ENCODE measurements at regions not wholly inside any gene's neighbourhood (a gene's known extent, or its start where the extent isn't known, plus 50 kb on each side); places are given as distances from the start of the nearest gene placed in this dataset.
"Not testable (repeated sequence)": the region's sequence is repeated elsewhere in the genome, so short reads cannot be mapped to it uniquely, and the experiment has no call there.

- POLR2A ChIA-PET, result no interaction called here
- no peak overlapping the region for H3K4me3 ChIP-seq (ENCODE audit: low read depth, low read length)
- CTCF ChIA-PET, result interaction anchor here (0.7 to 1.1 kb wide), 3 partner anchors 32 to 524 kb away, joined by 4 to 5 read pairs (median 4); no protein-coding TSS in a partner anchor
- peak; percentile 9 for DNase-seq (ENCODE audit: low read depth)
- TF ChIP-seq CTCF (IDR thresholded peaks at IDR 0.05; ENCODE audit: insufficient read depth, low read depth, low read length), result no peak
- H3K27me3 ChIP-seq (ENCODE audit: control insufficient read depth, insufficient read depth, low read length), result no peaks in the 10 kb centered on the region
- H3K36me3 ChIP-seq (ENCODE audit: control insufficient read depth, insufficient read depth, low read length), result no peaks in the 10 kb centered on the region
Measured at GRCh38 chr5:57937025-57937424, 454.4 kb upstream of the ACTBL2 start.

- Histone ChIP-seq H3K36me3 (ENCODE audit: control insufficient read depth, insufficient read depth, low read length) (no peaks in the 10 kb centered on the region), H3K27me3 (ENCODE audit: control insufficient read depth, insufficient read depth, low read length) (no peaks in the 10 kb centered on the region), H3K4me3 (ENCODE audit: low read depth, low read length) (no peak overlapping the region)
- POLR2A ChIA-PET, result no interaction called here
- no peak for DNase-seq (ENCODE audit: low read depth)
- TF ChIP-seq CTCF (IDR thresholded peaks at IDR 0.05; ENCODE audit: insufficient read depth, low read depth, low read length), result no peak
- CTCF ChIA-PET, result no interaction called here
Measured at GRCh38 chr5:57932761-57933160, 450.1 kb upstream of the ACTBL2 start.

- no peaks in the 10 kb centered on the region for H3K27me3 ChIP-seq (ENCODE audit: control insufficient read depth, insufficient read depth, low read length)
- CTCF ChIA-PET, result interaction anchor here (1.2 to 2.3 kb wide), 2 partner anchors 433 to 529 kb away, joined by 3 to 8 read pairs; no protein-coding TSS in a partner anchor
- DNase-seq (ENCODE audit: low read depth), result no peak
- TF ChIP-seq CTCF (IDR thresholded peaks at IDR 0.05; ENCODE audit: insufficient read depth, low read depth, low read length), result no peak
- no peak overlapping the region for H3K4me3 ChIP-seq (ENCODE audit: low read depth, low read length)
- no peaks in the 10 kb centered on the region for H3K36me3 ChIP-seq (ENCODE audit: control insufficient read depth, insufficient read depth, low read length)
- POLR2A ChIA-PET, result no interaction called here
Measured at GRCh38 chr5:57931807-57932206, 449.2 kb upstream of the ACTBL2 start.

GRCh38 chr5:57931352-57931751 lies 448.7 kb upstream of the ACTBL2 start:
- CTCF ChIA-PET, result interaction anchor here (1.2 to 2.3 kb wide), 2 partner anchors 432 to 530 kb away, joined by 3 to 8 read pairs; no protein-coding TSS in a partner anchor

GRCh38 chr5:57929271-57929670 lies 446.7 kb upstream of the ACTBL2 start:
- CTCF ChIA-PET, result interaction anchor here (1.0 kb wide), 1 partner anchor 519 kb away, joined by 3 read pairs; no protein-coding TSS in a partner anchor
- no peak for TF ChIP-seq CTCF (IDR thresholded peaks at IDR 0.05; ENCODE audit: insufficient read depth, low read depth, low read length)
- POLR2A ChIA-PET, result no interaction called here
- Histone ChIP-seq H3K27me3 (ENCODE audit: control insufficient read depth, insufficient read depth, low read length) (no peaks in the 10 kb centered on the region), H3K4me3 (ENCODE audit: low read depth, low read length) (no peak overlapping the region), H3K36me3 (ENCODE audit: control insufficient read depth, insufficient read depth, low read length) (no peaks in the 10 kb centered on the region)
- DNase-seq (ENCODE audit: low read depth), result no peak

More at GRCh38 chr5:57931352-57931751, 448.7 kb upstream of the ACTBL2 start:
- DNase-seq (ENCODE audit: low read depth), result no peak
- Histone ChIP-seq H3K4me3 (ENCODE audit: low read depth, low read length) (no peak overlapping the region), H3K36me3 (ENCODE audit: control insufficient read depth, insufficient read depth, low read length) (no peaks in the 10 kb centered on the region), H3K27me3 (ENCODE audit: control insufficient read depth, insufficient read depth, low read length) (no peaks in the 10 kb centered on the region)
- no peak for TF ChIP-seq CTCF (IDR thresholded peaks at IDR 0.05; ENCODE audit: insufficient read depth, low read depth, low read length)
- POLR2A ChIA-PET, result interaction anchor here (0.6 kb wide), 1 partner anchor 89 kb away, joined by 3 read pairs; no protein-coding TSS in a partner anchor

- DNase-seq (ENCODE audit: low read depth); POLR2A ChIA-PET; H3K36me3 ChIP-seq (ENCODE audit: control insufficient read depth, insufficient read depth, low read length); H3K27me3 ChIP-seq (ENCODE audit: control insufficient read depth, insufficient read depth, low read length); CTCF ChIA-PET; H3K4me3 ChIP-seq (ENCODE audit: low read depth, low read length): not testable (repeated sequence)
Measured at GRCh38 chr5:57923094-57923493, 440.5 kb upstream of the ACTBL2 start.

All from BJ (cell line).